Mucosa of rectum (tissue), 2 donors: ENCODE measurements at regions not wholly inside any gene's neighbourhood (a gene's known extent, or its start where the extent isn't known, plus 50 kb on each side); places are given as distances from the start of the nearest gene placed in this dataset.

Source experiments
- H3K27ac ChIP-seq, 2 donors: one replicate each; pipeline ENCODE4 v1.7.0; 2013; ENCODE audit warnings: inconsistent platforms in 2 of 2, low read depth in 2 of 2, low read length in 2 of 2
- H3K27me3 ChIP-seq, 2 donors: one replicate each; pipeline ENCODE4 v1.7.0; 2013; ENCODE audit warnings: low read length in 2 of 2; ENCODE audit not compliant: control insufficient read depth in 2 of 2, insufficient read depth in 2 of 2
- H3K36me3 ChIP-seq, 2 donors: one replicate each; pipeline ENCODE4 v1.7.0; 2013; ENCODE audit warnings: low read length in 2 of 2; ENCODE audit not compliant: control insufficient read depth in 2 of 2, insufficient read depth in 2 of 2
- H3K4me1 ChIP-seq, 2 donors: one replicate each; pipeline ENCODE4 v1.7.0; 2013; ENCODE audit warnings: low read length in 2 of 2, mild to moderate bottlenecking in 1 of 2; ENCODE audit not compliant: control insufficient read depth in 2 of 2, insufficient read depth in 2 of 2
- H3K4me3 ChIP-seq, 2 donors: one replicate each; pipeline ENCODE4 v1.7.0; 2013; ENCODE audit warnings: low read length in 2 of 2
- H3K9ac ChIP-seq, 2 donors: one replicate each; pipeline ENCODE4 v1.7.0; 2013; ENCODE audit warnings: low read length in 2 of 2, low read depth in 1 of 2, mild to moderate bottlenecking in 1 of 2
- H3K9me3 ChIP-seq, 2 donors: one replicate each; pipeline ENCODE4 v1.7.0; 2013; ENCODE audit warnings: low read length in 2 of 2; ENCODE audit not compliant: control insufficient read depth in 2 of 2
- donor health status: healthy.
- donor health status: Normal muscosa, but diverticular disease.

GRCh38 chr7:8931906-8932646 is 498.7 kb downstream of the NXPH1 start:
- Histone ChIP-seq H3K4me3 (no peak overlapping the region), H3K9ac (no peak overlapping the region), H3K27me3 (no peaks in the 10 kb centered on the region), H3K27ac (no peak overlapping the region), H3K36me3 (no peaks in the 10 kb centered on the region), H3K4me1 (no peaks in the 10 kb centered on the region), H3K9me3 (peaks cover 0 to 5% of the 10 kb centered on the region in 2 donors)

GRCh38 chr7:8932751-8933150 is 499.3 kb downstream of the NXPH1 start:
- Histone ChIP-seq H3K9ac (no peak overlapping the region), H3K4me3 (no peak overlapping the region), H3K27ac (no peak overlapping the region)

GRCh38 chr7:8937204-8937603 is 503.8 kb downstream of the NXPH1 start:
- H3K9ac ChIP-seq, result no peak overlapping the region
- no peaks in the 10 kb centered on the region for H3K36me3 ChIP-seq
- H3K4me1 ChIP-seq, result no peaks in the 10 kb centered on the region
- no peaks in the 10 kb centered on the region for H3K27me3 ChIP-seq
- no peak overlapping the region for H3K27ac ChIP-seq
- peaks cover 0 to 2% of the 10 kb centered on the region in 2 donors for H3K9me3 ChIP-seq
- H3K4me3 ChIP-seq, result no peak overlapping the region

More at GRCh38 chr7:8932751-8933150, 499.3 kb downstream of the NXPH1 start:
- H3K9me3 ChIP-seq, result peaks cover 0 to 5% of the 10 kb centered on the region in 2 donors
- H3K27me3 ChIP-seq, result no peaks in the 10 kb centered on the region
- H3K4me1 ChIP-seq, result no peaks in the 10 kb centered on the region
- no peaks in the 10 kb centered on the region for H3K36me3 ChIP-seq

GRCh38 chr7:8938044-8938805 is 504.8 kb downstream of the NXPH1 start:
- H3K36me3 ChIP-seq, result no peaks in the 10 kb centered on the region
- H3K4me1 ChIP-seq, result no peaks in the 10 kb centered on the region
- no peaks in the 10 kb centered on the region for H3K27me3 ChIP-seq
- H3K9me3 ChIP-seq, result no peaks in the 10 kb centered on the region
- H3K4me3 ChIP-seq, result no peak overlapping the region
- no peak overlapping the region for H3K9ac ChIP-seq
- H3K27ac ChIP-seq, result no peak overlapping the region

- Histone ChIP-seq H3K4me3 (no peak overlapping the region), H3K36me3 (no peaks in the 10 kb centered on the region), H3K27ac (no peak overlapping the region)
Observed at GRCh38 chr7:8939446-8939845, 506.0 kb downstream of the NXPH1 start.

GRCh38 chr7:8963722-8964121 is 530.3 kb downstream of the NXPH1 start:
- no peaks in the 10 kb centered on the region for H3K36me3 ChIP-seq
- H3K9me3 ChIP-seq, result no peaks in the 10 kb centered on the region
- H3K4me3 ChIP-seq, result no peak overlapping the region

More at GRCh38 chr7:8939446-8939845, 506.0 kb downstream of the NXPH1 start:
- Histone ChIP-seq H3K9ac (no peak overlapping the region), H3K4me1 (no peaks in the 10 kb centered on the region), H3K27me3 (no peaks in the 10 kb centered on the region), H3K9me3 (no peaks in the 10 kb centered on the region)

GRCh38 chr7:8965177-8965576 is 531.8 kb downstream of the NXPH1 start:
- no peaks in the 10 kb centered on the region for H3K4me1 ChIP-seq
- H3K36me3 ChIP-seq, result no peaks in the 10 kb centered on the region
- no peak overlapping the region for H3K4me3 ChIP-seq
- no peak overlapping the region for H3K9ac ChIP-seq
- no peak overlapping the region for H3K27ac ChIP-seq
- no peaks in the 10 kb centered on the region for H3K9me3 ChIP-seq
- no peaks in the 10 kb centered on the region for H3K27me3 ChIP-seq

More at GRCh38 chr7:8963722-8964121, 530.3 kb downstream of the NXPH1 start:
- Histone ChIP-seq H3K9ac (no peak overlapping the region), H3K4me1 (no peaks in the 10 kb centered on the region), H3K27ac (no peak overlapping the region), H3K27me3 (no peaks in the 10 kb centered on the region)

GRCh38 chr7:8973601-8974000 is 540.2 kb downstream of the NXPH1 start:
- no peak overlapping the region for H3K9ac ChIP-seq
- no peak overlapping the region for H3K4me3 ChIP-seq
- H3K4me1 ChIP-seq, result no peaks in the 10 kb centered on the region
- H3K27ac ChIP-seq, result no peak overlapping the region
- no peaks in the 10 kb centered on the region for H3K36me3 ChIP-seq
- no peaks in the 10 kb centered on the region for H3K27me3 ChIP-seq
- H3K9me3 ChIP-seq, result no peaks in the 10 kb centered on the region

GRCh38 chr7:8975681-8976080 is 542.3 kb downstream of the NXPH1 start:
- Histone ChIP-seq H3K9ac (no peak overlapping the region), H3K27me3 (no peaks in the 10 kb centered on the region), H3K4me1 (no peaks in the 10 kb centered on the region), H3K36me3 (no peaks in the 10 kb centered on the region), H3K9me3 (no peaks in the 10 kb centered on the region), H3K27ac (no peak overlapping the region), H3K4me3 (no peak overlapping the region)

GRCh38 chr7:8982338-8982992 is 549.1 kb downstream of the NXPH1 start:
- no peak overlapping the region for H3K4me3 ChIP-seq
- H3K9ac ChIP-seq, result no peak overlapping the region
- H3K27ac ChIP-seq, result no peak overlapping the region

More at GRCh38 chr7:8982338-8982992, 549.1 kb downstream of the NXPH1 start:
- H3K27me3 ChIP-seq, result no peaks in the 10 kb centered on the region
- H3K9me3 ChIP-seq, result peaks cover 0 to 3% of the 10 kb centered on the region in 2 donors
- no peaks in the 10 kb centered on the region for H3K36me3 ChIP-seq
- no peaks in the 10 kb centered on the region for H3K4me1 ChIP-seq
